HG03064 (cell line): ENCODE measurements at regions not wholly inside any gene's neighbourhood (a gene's known extent, or its start where the extent isn't known, plus 50 kb on each side); places are given as distances from the start of the nearest gene placed in this dataset.
"Not testable (repeated sequence)": the region's sequence is repeated elsewhere in the genome, so short reads cannot be mapped to it uniquely, and the experiment has no call there.

Experiments
- ATAC-seq: cut with Tn5 transposase; IDR thresholded peaks from one replicate; pipeline ENCODE4 v1.9.1; 2021; ENCODE audit warnings: low read depth; ENCODE audit not compliant: unreplicated experiment

DNA sequence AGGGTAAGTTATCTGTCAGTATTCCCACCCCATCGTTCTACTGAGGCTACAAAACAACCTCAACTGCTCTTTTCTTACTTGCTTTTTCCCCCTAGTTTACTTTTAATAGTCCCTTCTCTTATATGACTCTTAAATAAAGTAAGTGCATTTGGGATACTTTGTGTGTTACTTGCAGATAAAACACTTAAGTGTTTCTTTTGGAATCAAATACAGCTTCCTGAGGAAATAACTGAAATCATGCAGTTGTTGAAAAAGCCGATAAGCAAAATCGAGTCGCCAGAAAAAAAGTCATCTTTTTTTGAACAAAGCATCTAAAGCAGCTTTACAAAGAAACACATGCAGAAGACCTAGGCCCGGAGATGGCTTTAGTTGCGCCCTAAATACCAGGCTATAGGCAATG is 53.5 kb upstream of the EPB41L4A start:
- no peak for ATAC-seq

DNA sequence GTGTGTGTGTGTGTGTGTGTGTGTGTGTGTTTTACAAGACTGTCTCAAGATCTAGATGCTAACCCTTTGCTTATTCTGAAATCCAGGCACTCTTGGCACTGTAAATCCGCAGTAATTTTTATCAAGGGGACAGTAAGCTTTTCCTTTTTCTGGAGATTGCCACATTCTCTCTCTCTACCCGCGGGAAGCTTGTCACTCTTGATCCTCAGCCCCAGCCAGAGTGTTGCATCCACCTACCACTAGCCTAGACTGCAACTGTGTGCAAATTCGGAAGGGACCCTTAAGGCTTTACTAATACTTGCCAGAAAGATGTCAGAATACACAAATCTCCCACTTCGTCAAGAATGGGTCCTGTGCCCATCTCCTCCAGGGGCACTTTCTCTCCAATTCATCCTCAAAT is 54.9 kb upstream of the EPB41L4A start:
- ATAC-seq = no peak

DNA sequence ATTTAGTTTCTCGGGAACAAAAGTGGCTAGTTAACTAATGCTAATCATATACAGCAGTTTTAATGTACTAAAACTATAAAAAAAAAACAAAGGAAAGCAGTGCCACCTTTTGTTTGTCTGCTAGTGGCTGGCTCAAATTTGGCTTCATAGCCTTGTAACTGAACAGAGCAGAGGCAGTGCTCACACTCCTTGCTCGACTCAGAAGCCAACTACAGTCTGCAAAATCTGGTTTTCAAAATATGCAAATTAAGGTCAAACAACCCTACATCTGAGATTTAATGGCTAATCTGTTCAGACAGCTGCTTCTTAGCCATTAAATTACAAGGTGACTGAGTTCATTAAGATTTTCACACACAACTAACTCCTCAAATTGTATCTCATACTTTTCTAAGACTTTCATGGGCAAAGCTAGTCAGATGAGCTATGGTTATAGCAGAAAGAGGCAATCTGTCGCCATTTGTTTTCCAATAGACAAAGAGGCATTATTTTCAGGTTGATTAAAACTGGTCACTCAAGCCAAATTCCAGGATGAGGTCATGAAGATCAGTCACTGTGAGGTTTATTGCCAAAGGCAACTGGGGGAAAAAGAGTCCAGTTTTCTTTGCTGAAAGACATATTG is 56.8 kb upstream of the EPB41L4A start:
- ATAC-seq = no peak

DNA sequence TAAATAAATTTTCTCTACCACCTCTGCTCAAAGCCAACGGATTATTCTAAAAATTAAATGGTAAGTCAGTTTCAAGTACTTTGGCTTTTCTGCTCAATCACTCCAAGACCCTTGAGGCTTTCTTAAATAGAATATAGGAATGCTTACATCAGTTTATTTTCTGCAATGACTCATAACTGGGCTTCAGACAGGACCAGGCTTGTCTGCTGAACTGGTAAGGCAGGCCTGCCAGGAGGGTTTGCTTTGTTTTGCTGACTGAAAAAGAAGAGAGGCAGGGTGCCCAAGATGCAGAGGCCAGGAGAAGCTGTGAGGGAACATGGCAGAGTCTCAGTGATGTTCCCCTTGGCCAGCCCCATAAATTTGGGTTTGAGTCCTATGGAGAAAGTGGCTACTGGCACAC is 60.3 kb upstream of the EPB41L4A start:
- ATAC-seq = no peak

DNA sequence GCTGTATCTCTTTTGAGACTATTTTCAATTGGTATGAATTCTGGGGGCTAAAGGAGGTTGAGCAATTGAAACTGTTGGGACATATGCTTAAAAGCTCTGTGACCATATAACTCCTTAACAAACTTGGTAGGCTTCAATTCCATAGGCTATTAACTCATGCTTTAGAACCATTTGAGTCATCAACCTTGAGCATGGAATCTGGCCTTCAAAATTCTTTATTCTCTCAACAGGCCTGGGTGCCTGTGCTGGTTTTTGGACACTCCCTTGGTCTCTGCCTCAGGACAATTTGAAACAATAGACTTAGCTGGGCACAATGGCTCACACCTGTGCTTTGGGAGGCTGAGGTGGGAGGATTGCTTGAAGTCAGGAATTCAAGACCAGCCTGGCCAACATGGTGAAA is 61.4 kb upstream of the EPB41L4A start:
- ATAC-seq = no peak

DNA sequence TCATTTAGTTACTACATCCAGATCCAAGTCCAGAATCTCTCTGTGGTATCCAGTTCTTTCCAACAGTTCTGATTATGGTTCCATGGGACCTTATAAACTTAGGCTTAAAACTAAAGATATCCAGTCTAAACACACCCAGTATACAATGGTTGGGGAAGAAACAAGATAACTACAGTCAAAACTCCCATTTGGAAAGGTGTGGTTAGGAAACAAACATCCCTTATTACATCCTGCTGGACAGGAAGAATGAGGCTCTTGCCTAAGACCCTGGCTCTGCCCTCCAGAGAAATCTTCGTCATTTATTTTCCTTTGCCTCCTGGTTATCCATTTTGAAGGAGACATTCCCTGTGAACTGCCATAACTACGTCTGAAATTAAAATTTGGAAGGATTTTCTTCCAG is 64.6 kb upstream of the EPB41L4A start:
- ATAC-seq = no peak

DNA sequence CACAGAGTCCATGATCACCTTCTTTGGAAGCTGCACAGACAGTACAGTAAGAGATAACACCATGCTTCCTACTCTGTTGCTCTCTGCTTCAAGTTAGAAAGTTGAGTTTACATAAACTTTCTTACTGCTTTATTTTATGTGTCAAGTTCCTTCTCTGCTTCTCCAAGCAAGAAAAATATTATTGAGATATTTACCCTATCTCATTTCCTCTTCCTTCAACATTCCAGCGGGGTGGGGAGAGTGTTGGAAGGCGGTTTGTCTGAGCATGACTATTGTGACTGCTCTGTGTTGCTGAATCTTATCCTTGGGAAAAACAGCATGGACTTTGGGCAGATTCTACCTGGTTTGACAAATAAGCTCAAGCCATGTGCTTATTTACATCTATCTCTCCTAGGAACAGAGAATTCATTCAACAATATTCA is 66.9 kb upstream of the EPB41L4A start:
- no peak for ATAC-seq

DNA sequence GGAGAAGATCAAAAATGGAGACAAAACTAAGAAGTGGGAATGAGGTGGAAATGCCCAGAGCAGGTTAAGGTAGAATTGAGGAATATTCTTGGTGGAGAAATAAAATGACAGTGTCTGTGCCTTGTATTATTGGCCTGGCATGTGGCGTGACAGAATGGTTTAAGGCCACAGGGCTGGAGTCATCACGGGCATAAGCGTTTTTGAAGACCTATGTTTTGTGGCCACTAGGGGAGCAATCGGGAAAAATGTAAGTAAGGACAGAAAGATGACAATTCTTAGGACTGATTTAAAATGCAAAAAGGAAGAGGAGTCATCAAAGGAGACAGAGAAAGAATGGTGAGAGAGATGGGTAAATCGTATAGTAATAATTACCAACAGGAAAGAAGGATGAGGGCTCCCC is 72.2 kb upstream of the EPB41L4A start:
- ATAC-seq = no peak

DNA sequence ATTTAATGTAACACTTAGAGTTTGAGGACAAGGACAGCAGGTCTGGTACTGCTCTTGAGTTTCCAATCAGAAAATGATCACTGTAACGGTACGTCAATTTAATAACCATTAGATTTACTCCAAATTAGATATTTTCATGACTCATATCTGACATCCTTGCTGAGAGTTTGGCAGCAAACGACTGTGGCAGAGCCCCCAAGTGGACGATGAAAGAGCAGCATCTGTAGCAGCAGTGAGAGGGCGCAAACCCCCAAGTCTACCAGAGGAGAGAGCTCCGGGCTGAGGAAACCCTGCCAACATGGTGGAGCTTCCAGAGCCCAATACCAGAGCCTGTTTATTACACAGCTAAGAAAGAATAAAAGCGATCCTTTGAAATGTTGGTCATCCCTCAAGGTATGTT is 73.2 kb upstream of the EPB41L4A start:
- ATAC-seq = peak; percentile 100

DNA sequence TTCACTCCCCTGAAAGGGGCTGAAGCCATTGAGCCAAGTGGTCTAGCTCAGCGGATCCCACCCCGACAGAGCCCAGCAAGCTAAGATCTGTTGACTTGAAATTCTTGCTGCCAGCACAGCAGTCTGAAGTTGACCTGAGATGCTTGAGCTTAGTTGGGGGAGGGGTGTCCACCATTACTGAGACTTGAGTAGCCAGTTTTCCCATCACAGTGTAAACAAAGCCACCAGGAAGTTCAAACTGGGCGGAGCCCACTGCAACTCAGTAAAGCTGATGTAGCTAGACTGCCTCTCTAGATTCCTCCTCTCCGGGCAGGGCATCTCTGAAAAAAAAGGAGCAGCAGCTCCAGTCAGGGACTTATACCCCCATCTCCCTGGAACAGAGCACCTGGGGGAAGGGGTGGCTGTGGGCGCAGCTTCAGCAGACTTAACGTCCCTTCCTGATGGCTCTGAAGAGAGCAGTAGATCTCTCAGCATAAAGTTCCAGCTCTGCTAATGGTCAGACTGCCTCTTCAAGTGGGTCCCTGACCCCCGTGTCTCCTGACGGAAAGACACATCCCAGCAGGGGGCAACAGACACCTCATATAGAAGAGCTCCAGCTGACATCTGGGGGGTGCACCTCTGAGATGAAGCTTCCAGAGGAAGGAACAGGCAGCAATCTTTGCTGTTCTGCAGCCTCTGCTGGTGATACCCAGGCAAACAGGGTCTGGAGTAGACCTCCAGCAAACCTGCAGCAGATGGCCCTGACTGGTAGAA is 84.8 kb upstream of the EPB41L4A start:
- ATAC-seq = not testable (repeated sequence)

DNA sequence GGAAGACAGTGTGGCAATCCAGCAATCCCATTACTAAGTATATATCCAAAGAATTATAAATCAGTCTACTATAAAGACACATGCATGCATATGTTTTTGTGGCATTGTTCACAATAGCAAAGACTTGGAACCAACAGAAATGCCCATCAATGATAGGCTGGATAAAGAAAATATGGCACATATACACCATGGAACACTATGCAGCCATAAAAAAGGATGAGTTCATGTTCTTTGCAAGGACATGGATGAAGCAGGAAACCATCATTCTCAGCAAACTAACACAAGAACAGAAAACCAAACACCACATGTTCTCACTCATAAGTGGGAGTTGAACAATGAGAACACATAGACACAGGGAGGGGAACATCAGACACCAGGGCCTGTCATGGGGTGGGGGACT is 90.0 kb upstream of the EPB41L4A start:
- not testable (repeated sequence) for ATAC-seq

DNA sequence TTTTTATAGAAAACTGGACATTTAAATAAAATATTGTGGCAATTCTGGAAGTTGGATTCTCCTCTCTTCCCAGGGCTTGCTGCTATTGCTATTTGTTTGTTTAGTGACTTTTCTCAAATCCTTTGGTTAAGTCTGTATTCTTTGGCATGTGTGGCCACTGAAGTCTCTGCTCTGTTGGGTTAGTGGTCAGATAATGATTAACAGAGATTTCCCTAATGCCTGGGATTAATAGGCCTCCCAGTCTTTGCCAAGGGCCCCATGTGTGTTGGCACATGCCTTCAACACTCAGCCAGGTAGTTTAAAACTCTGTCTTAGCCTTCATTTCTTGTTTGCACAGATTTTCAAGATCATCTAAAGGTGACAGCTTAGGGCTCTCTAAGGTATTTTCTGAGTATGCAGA is 92.8 kb upstream of the EPB41L4A start:
- no peak for ATAC-seq

DNA sequence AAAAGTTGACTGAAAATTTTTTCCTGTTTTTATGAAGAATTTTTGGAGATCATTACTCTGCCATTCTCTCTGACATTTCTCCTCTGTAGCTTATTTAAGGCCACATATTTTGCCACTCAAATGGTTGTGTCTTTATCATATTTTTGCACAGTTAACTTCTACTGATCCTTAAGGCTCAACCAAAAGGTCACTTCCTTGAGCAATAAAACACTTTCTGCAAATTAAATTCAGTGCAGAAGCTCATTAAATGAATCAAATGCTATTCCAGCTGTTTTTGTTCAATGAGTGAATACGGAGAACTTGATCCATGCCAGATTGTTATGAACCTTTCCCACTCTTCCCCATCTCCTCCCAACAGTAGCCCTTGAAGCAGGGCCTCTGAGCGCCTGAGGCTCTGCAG is 93.8 kb upstream of the EPB41L4A start:
- no peak for ATAC-seq

DNA sequence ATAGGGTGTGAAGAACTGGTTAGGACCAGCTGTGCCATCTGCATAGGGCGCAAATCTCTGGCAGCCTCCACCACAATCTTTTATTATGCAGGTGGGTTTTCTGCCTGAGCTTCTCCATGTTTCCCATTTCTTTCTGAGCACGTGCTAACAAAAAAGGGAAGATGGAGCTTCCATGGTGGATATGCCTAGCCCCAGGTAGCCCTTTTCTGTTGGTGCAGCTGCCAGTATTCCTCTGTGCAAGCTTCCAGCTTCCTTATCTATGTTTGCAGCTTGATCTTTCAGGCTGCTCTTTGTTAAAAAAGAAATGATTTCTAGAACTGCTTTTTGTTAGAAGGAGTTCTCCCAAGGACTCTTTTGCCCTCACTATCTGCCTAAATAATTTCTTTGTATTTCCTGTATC is 95.0 kb upstream of the EPB41L4A start:
- no peak for ATAC-seq

DNA sequence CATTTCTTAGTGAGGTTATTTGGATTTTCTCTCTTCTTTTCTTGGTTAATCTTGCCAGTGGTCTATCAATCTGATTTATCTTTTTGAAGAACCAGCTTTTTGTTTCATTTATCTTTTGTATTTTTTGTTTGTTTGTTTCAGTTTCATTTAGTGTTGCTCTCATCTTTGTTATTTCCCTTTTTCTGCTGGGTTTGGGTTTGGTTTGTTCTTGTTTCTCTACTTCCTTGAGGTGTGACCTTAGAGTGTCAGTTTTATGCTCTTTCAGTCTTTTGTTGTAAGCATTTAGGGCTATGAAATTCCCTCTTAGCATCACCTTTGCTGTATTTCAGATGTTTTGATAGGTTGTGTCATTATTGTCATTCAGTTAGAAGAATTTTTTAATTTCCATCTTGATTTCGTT is 101.4 kb upstream of the EPB41L4A start:
- ATAC-seq = not testable (repeated sequence)

DNA sequence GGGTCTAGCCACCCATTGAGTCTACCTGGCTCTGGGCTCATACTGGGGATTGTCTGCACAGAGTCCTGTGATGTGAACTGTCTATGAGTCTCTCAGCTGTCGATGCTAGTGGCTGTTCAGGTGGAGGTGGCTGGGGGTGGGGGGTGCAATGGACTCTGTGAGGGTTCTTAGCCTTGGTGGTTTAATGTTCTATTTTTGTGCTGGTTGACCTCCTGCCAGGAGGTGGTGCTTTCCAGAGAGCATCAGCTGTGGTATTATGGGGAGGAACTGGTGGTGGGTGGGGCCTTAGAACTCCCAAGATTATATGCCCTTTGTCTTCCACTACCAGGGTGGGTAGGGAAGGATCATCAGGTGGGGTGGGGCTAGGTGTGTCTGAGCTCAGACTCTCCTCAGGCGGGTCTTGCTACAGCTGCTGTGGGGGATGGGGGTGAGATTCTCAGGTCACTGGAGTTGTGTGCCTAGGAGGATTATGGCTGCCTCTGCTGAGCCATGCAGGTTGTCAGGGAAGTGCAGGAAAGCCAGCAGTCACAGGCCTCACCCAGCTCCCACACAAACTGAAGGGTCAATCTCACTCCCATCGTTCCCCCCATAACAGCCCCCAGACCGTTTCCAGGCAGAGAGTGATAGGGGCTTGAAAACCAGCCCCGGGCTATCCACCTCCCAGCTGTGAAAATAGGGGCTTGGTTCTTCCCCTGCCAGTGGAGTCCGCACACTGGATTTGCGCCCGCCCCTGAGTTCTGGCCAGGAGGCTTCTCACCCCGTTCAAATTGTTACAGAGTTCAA is 104.0 kb upstream of the EPB41L4A start:
- peak; percentile 48 for ATAC-seq

DNA sequence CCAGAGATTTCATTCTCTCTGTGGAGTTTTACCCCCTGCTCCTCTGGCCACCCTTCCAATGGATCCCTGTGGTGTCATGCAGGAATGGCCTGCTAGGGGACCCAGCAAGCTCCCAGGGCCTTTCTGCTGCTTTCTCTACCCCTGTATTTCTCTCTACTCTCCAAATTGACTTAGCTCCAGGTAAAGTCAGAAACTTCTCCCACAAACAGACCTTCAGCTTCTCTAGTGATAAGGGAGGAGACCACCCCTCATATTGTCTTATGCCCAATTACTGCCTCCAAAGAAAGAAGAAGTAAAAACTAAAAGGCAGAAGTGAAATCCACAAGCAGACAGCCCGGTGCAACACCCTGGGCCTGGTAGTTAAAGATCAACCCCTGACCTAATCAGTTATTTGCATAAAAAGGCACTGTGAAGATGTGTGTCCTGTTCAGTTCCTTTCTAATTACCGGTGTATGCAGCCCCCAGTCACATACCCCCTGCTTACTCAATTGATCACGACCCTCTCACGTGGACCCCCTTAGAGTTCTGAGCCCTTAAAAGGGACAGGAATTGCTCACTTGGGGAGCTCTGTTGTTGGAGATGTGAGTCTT is 104.7 kb upstream of the EPB41L4A start:
- peak; percentile 75 for ATAC-seq

DNA sequence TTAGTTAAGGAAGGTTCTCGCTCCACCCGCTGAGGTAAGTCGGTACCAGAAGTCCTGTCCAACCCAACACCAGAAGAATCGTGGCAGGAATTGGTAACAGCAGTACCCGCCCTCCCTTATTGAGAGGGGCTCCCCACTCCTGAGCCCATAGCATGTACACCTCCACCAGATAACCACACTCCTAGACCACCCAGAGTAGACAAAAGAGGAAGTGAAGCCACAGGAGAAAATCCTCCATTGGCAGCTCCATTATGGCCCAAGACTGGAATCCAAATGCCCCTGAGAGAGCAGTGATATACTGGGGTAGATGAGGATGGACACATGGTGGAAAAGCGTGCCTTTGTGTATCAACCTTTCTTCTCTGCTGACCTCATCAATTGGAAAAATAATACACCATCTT is 106.1 kb upstream of the EPB41L4A start:
- ATAC-seq = no peak

DNA sequence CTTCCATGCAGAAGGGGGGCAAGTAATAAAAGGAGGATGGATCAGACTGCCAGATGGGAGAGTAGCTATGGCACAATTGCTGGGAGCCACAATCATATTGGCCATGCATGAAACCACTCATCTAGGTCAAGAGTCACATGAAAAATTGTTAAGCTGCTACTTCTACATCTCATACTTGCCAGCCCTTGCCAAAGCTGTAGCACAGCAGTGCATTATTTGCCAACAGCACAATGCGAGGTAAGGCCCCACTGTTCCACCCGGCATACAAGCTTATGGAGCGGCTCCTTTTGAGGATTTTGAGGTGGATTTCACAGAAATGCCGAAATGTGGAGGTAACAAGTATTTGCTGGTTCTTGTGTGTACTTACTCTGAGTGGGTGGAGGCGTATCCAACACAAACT is 109.9 kb upstream of the EPB41L4A start:
- ATAC-seq = no peak

DNA sequence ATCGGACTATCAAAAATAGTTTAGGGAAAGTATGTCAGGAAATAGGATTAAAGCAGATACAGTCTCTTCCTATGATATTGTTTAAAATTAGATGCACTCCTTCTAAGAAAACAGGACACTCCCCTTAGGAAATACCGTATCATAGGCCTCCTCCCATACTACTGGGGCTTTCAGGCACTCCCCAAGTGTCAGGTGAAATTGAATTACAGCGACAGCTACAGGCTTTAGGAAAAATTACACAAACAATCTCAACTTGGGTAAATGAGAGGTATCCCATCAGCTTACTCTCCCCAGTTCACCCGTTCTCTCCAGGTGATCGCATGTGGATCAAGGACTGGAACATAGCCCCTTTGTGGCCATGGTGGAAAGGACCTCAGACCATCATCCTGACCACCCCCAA is 110.4 kb upstream of the EPB41L4A start:
- no peak for ATAC-seq

DNA sequence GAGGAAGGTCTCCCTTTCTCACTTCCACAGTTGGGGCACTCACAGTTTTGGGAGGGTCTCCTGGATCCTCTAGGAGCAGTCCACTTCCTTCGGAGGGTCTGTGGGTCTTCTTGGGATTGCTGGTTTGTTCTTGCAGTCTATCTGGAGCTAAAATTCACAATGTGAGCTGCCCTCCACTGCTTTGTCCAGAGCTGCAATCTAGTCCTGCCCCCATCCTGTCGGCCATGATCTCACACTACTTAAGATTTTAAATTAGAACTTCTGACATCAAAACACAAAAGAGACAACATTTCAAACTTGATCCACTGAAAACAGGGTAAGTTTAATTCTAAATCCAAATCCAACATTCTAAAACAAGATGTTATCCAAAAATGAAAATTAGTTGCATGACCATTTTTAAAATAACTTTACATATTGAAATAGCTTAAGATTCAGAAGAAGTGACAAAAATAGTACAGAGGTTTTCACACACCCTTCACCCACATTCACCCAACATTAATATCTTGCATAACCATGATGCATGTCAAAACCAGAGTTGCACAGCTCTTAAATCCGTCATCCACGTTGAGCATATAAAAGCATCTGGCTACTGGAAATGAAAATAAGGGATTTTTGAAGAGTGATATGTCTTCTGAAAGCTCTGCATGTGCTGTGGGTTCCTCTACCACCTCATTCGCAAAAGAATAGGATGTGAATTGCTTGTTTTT is 113.7 kb upstream of the EPB41L4A start:
- ATAC-seq = peak; percentile 55
